Neural cell (in vitro differentiated cells): ENCODE measurements at regions not wholly inside any gene's neighbourhood (a gene's known extent, or its start where the extent isn't known, plus 50 kb on each side); places are given as distances from the start of the nearest gene placed in this dataset.

Source experiments
- H2AFZ ChIP-seq: fragments of 200-600, 300-800 bp; sonication (generic), shearing (Covaris generic); 2 replicates; pipeline ENCODE4 v1.6.0; 2014; ENCODE audit warnings: low read depth, mild to moderate bottlenecking, antibody characterized with exemption, low read length, moderate library complexity
- H3F3A ChIP-seq: fragments of 200-600 bp; shearing (Covaris generic); 2 replicates; pipeline ENCODE4 v1.6.1; 2016; ENCODE audit warnings: mild to moderate bottlenecking, moderate library complexity, mixed read lengths, antibody characterized with exemption, low read length; ENCODE audit not compliant: insufficient read depth, poor library complexity, severe bottlenecking
- H3K27ac ChIP-seq: fragments of 200-600, 300-800 bp; sonication (generic), shearing (Covaris generic); 2 replicates; pipeline ENCODE4 v1.5.1; 2014; ENCODE audit warnings: mild to moderate bottlenecking, low read length, moderate library complexity
- H3K27me3 ChIP-seq: fragments of 300-800, 200-600 bp; sonication (generic), shearing (Covaris generic); 2 replicates; pipeline ENCODE4 v1.6.0; 2014; ENCODE audit warnings: mild to moderate bottlenecking, low read depth, low read length, moderate library complexity; ENCODE audit not compliant: insufficient read depth
- H3K36me3 ChIP-seq: fragments of 300-800, 200-600 bp; sonication (generic), shearing (Covaris generic); 2 replicates; pipeline ENCODE4 v1.5.1; 2014; ENCODE audit warnings: mild to moderate bottlenecking, antibody characterized with exemption, low read length, moderate library complexity; ENCODE audit not compliant: insufficient read depth
- H3K4me2 ChIP-seq: fragments of 300-800, 200-600 bp; sonication (generic), shearing (Covaris generic); 2 replicates; pipeline ENCODE4 v1.6.0; 2014; ENCODE audit warnings: mild to moderate bottlenecking, low read length
- H3K4me3 ChIP-seq: fragments of 300-800, 200-600 bp; sonication (generic), shearing (Covaris generic); 2 replicates; pipeline ENCODE4 v1.5.1; 2014; ENCODE audit warnings: mild to moderate bottlenecking, low read length, moderate library complexity
- H3K79me2 ChIP-seq: fragments of 200-600 bp; shearing (Covaris generic); replicated peaks from 2 replicates; pipeline ENCODE4 v1.6.0; 2014; ENCODE audit warnings: mild to moderate bottlenecking, low read length, moderate library complexity; ENCODE audit not compliant: insufficient read depth
- H3K9ac ChIP-seq: fragments of 300-800, 200-600 bp; sonication (generic), shearing (Covaris generic); 2 replicates; pipeline ENCODE4 v1.6.1; 2016; ENCODE audit warnings: mild to moderate bottlenecking, low read length, mixed read lengths
- H3K9me2 ChIP-seq: fragments of 200-600 bp; shearing (Covaris generic); 2 replicates; pipeline ENCODE4 v1.6.1; 2016; ENCODE audit warnings: mild to moderate bottlenecking, low read length, mixed read lengths; ENCODE audit not compliant: insufficient read depth
- H3K9me3 ChIP-seq: fragments of 200-600, 300-800 bp; sonication (generic), shearing (Covaris generic); 2 replicates; pipeline ENCODE4 v1.6.1; 2016; ENCODE audit warnings: mild to moderate bottlenecking, mixed run types, low read length, moderate library complexity, mixed read lengths
- H4K20me1 ChIP-seq: fragments of 200-600 bp; shearing (Covaris generic); 2 replicates; pipeline ENCODE4 v1.6.1; 2016; ENCODE audit warnings: mild to moderate bottlenecking, mixed run types; ENCODE audit not compliant: insufficient read depth
- EP300 ChIP-seq: fragments of 450-650 bp; conservative IDR thresholded peaks from 2 replicates; pipeline ENCODE4 v1.6.1; 2014; ENCODE audit warnings: antibody characterized with exemption, mild to moderate bottlenecking, moderate library complexity; ENCODE audit not compliant: poor library complexity, severe bottlenecking
- EZH2 ChIP-seq: fragments of 200-600, 300-800 bp; shearing (Covaris generic), sonication (generic); IDR thresholded peaks from 2 replicates; pipeline ENCODE4 v1.6.1; 2014; ENCODE audit warnings: antibody characterized with exemption, low read length, borderline replicate concordance, mild to moderate bottlenecking; ENCODE audit not compliant: insufficient read depth, poor library complexity, severe bottlenecking
- MXI1 ChIP-seq: fragments of 450-650 bp; conservative IDR thresholded peaks from 2 replicates; pipeline ENCODE4 v1.6.1; 2014; ENCODE audit warnings: antibody characterized with exemption, mild to moderate bottlenecking; ENCODE audit not compliant: poor library complexity, severe bottlenecking
- POLR2AphosphoS5 ChIP-seq: IDR thresholded peaks from 2 replicates; pipeline ENCODE4 v1.6.1; 2012
- RAD21 ChIP-seq: fragments of 450-650 bp; conservative IDR thresholded peaks from 2 replicates; pipeline ENCODE4 v1.6.1; 2014; ENCODE audit warnings: antibody characterized with exemption, mild to moderate bottlenecking, moderate library complexity
- SMC3 ChIP-seq: fragments of 450-650 bp; conservative IDR thresholded peaks from 2 replicates; pipeline ENCODE4 v1.6.1; 2014; ENCODE audit warnings: antibody characterized with exemption, mild to moderate bottlenecking, moderate library complexity; ENCODE audit not compliant: poor library complexity
- TAF1 ChIP-seq: IDR thresholded peaks from 2 replicates; pipeline ENCODE4 v1.6.1; 2012; ENCODE audit warnings: low read depth
- TF ChIP-seq, protein P1 (sequence below): fragments of 450-650 bp; IDR thresholded peaks from 2 replicates; pipeline ENCODE4 v1.5.1; 2014; ENCODE audit warnings: antibody characterized with exemption, mild to moderate bottlenecking, moderate library complexity; ENCODE audit not compliant: poor library complexity, severe bottlenecking
- TF ChIP-seq, protein P2 (sequence below): IDR thresholded peaks from 2 replicates; pipeline ENCODE4 v1.6.1; 2012; ENCODE audit warnings: borderline replicate concordance

DNA sequence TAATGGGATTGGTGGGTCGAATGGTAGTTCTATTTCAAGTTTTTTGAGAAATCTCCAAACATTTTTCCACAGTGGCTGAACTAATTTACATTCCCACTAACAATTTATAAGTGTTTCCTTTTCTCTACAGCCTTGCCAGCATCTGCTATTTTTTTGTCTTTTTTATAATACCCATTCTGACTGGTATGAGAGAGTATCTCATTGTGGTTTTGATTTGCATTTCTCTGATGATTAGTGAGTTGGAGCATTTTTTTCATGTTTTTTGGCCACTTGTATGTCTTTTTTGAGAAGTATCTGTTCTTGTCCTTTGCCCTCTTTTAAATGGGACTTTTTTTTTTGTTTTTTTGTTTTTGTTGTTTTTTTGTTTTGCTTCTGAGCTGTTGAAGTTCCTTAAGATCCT, 200.0 kb upstream of the GK2 start:
- Histone ChIP-seq H3K36me3 (no peaks in the 10 kb centered on the region), H4K20me1 (no peaks in the 10 kb centered on the region), H3K4me3 (no peak overlapping the region), H2AFZ (no peak overlapping the region), H3K9me2 (no peaks in the 10 kb centered on the region), H3K27me3 (no peaks in the 10 kb centered on the region), H3K4me2 (no peak overlapping the region), H3F3A (no peaks in the 10 kb centered on the region), H3K9me3 (no peaks in the 10 kb centered on the region), H3K27ac (no peak overlapping the region), H3K9ac (no peak overlapping the region), H3K79me2 (no peaks in the 10 kb centered on the region)
- TF ChIP-seq, protein P1, sequence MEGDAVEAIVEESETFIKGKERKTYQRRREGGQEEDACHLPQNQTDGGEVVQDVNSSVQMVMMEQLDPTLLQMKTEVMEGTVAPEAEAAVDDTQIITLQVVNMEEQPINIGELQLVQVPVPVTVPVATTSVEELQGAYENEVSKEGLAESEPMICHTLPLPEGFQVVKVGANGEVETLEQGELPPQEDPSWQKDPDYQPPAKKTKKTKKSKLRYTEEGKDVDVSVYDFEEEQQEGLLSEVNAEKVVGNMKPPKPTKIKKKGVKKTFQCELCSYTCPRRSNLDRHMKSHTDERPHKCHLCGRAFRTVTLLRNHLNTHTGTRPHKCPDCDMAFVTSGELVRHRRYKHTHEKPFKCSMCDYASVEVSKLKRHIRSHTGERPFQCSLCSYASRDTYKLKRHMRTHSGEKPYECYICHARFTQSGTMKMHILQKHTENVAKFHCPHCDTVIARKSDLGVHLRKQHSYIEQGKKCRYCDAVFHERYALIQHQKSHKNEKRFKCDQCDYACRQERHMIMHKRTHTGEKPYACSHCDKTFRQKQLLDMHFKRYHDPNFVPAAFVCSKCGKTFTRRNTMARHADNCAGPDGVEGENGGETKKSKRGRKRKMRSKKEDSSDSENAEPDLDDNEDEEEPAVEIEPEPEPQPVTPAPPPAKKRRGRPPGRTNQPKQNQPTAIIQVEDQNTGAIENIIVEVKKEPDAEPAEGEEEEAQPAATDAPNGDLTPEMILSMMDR, result no peak
- TF ChIP-seq EZH2 (no peak), EP300 (no peak), MXI1 (no peak), POLR2AphosphoS5 (no peak), SMC3 (no peak), TAF1 (no peak), RAD21 (no peak)
- TF ChIP-seq, protein P2, sequence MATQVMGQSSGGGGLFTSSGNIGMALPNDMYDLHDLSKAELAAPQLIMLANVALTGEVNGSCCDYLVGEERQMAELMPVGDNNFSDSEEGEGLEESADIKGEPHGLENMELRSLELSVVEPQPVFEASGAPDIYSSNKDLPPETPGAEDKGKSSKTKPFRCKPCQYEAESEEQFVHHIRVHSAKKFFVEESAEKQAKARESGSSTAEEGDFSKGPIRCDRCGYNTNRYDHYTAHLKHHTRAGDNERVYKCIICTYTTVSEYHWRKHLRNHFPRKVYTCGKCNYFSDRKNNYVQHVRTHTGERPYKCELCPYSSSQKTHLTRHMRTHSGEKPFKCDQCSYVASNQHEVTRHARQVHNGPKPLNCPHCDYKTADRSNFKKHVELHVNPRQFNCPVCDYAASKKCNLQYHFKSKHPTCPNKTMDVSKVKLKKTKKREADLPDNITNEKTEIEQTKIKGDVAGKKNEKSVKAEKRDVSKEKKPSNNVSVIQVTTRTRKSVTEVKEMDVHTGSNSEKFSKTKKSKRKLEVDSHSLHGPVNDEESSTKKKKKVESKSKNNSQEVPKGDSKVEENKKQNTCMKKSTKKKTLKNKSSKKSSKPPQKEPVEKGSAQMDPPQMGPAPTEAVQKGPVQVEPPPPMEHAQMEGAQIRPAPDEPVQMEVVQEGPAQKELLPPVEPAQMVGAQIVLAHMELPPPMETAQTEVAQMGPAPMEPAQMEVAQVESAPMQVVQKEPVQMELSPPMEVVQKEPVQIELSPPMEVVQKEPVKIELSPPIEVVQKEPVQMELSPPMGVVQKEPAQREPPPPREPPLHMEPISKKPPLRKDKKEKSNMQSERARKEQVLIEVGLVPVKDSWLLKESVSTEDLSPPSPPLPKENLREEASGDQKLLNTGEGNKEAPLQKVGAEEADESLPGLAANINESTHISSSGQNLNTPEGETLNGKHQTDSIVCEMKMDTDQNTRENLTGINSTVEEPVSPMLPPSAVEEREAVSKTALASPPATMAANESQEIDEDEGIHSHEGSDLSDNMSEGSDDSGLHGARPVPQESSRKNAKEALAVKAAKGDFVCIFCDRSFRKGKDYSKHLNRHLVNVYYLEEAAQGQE, result no peak

DNA sequence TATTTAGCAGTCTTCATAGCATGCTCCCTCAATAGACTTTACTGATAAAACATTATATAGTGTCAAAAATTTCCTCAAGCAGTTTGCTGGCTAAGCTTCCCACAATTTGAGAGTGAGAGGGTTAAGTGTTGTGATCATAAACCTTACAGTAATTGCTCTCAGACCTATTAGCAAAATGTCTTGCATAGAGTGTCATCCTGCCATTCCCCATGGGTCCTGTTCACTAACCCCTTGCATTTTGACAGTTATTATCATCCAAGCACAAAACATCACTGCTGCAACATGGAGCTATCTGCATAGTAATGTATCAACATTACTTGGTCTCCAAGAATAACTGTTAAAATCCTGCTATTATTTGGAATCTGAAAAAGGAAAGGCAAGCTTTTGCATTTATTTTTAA, 196.1 kb upstream of the GK2 start:
- H3K4me3 ChIP-seq, result peak overlapping the region; percentile 42
- no peaks in the 10 kb centered on the region for H3K36me3 ChIP-seq
- TF ChIP-seq EZH2, result no peak
- TF ChIP-seq MXI1, result no peak
- no peak for TF ChIP-seq RAD21
- TF ChIP-seq, protein P2, result peak; percentile 38
- no peak for TF ChIP-seq SMC3
- TF ChIP-seq, protein P1, result no peak
- TF ChIP-seq POLR2AphosphoS5, result peak; percentile 85
- peak; percentile 81 for TF ChIP-seq EP300
- no peak for TF ChIP-seq TAF1
- no peaks in the 10 kb centered on the region for H3K9me3 ChIP-seq
- peak overlapping the region; percentile 13 for H3K4me2 ChIP-seq
- no peaks in the 10 kb centered on the region for H3K9me2 ChIP-seq
- H4K20me1 ChIP-seq, result no peaks in the 10 kb centered on the region
- peak overlapping the region; percentile 85 for H3K27ac ChIP-seq
- H3K9ac ChIP-seq, result no peak overlapping the region
- no peaks in the 10 kb centered on the region for H3F3A ChIP-seq
- H3K27me3 ChIP-seq, result no peaks in the 10 kb centered on the region
- H3K79me2 ChIP-seq, result no peaks in the 10 kb centered on the region
- H2AFZ ChIP-seq, result no peak overlapping the region
